Upper lobe of left lung (tissue), 6 donors: ENCODE measurements at regions not wholly inside any gene's neighbourhood (a gene's known extent, or its start where the extent isn't known, plus 50 kb on each side); places are given as distances from the start of the nearest gene placed in this dataset.
A peak's percentile ranks its signal among the peaks of the same experiment; 100 is the strongest.
"Not testable (repeated sequence)": the region's sequence is repeated elsewhere in the genome, so short reads cannot be mapped to it uniquely, and the experiment has no call there.

Source experiments
- ATAC-seq, 2 donors: fragments of 200-7000 bp; cut with Tn5 transposase; one replicate each; pipeline ENCODE4 v1.9.1; 2022; ENCODE audit warnings: mild to moderate bottlenecking in 2 of 2, moderate library complexity in 2 of 2; ENCODE audit not compliant: low FRiP score in 2 of 2
- DNase-seq, 2 donors: peaks; one replicate each; pipeline ENCODE4 v3.0.0-alpha.2; 2019 to 2020
- H3K27ac ChIP-seq, 4 donors: fragments of 200-600 bp; sonication (generic); one replicate each; pipeline ENCODE4 v1.5.1; 2016 to 2019
- H3K27me3 ChIP-seq, 4 donors: fragments of 200-600 bp; sonication (generic); one replicate each; pipeline ENCODE4 v1.5.1; 2017 to 2019
- H3K36me3 ChIP-seq, 4 donors: fragments of 200-600 bp; sonication (generic); one replicate each; pipeline ENCODE4 v1.5.1; 2016 to 2019
- H3K4me1 ChIP-seq, 4 donors: fragments of 200-600 bp; sonication (generic); one replicate each; pipeline ENCODE4 v1.5.1; 2018 to 2019
- H3K4me3 ChIP-seq, 4 donors: fragments of 200-600 bp; sonication (generic); one replicate each; pipeline ENCODE4 v1.5.1; 2017 to 2019; ENCODE audit warnings: mild to moderate bottlenecking in 2 of 4, moderate library complexity in 1 of 4
- H3K9me3 ChIP-seq, 4 donors: fragments of 200-600 bp; sonication (generic); one replicate each; pipeline ENCODE4 v1.5.1; 2018 to 2019
- CTCF ChIP-seq, 6 experiments: fragments of 450-650 bp in 4 of 6; fragments of 200-600 bp in 2 of 6; sonication (generic) in 2 of 6; IDR thresholded peaks; one replicate each; pipeline ENCODE4 v1.5.1; 2016 to 2019; ENCODE audit warnings: antibody characterized with exemption in 6 of 6
- EP300 ChIP-seq, 4 donors: sonication (generic); formaldehyde crosslinking; IDR thresholded peaks; one replicate each; pipeline ENCODE4 v1.5.1; 2017; ENCODE audit warnings: antibody characterized with exemption in 4 of 4, control low read depth in 2 of 4
- POLR2A ChIP-seq, 4 donors: fragments of 450-650 bp; IDR thresholded peaks; one replicate each; pipeline ENCODE4 v1.5.1; 2016 to 2017; ENCODE audit warnings: antibody characterized with exemption in 4 of 4, mild to moderate bottlenecking in 2 of 4
- POLR2AphosphoS5 ChIP-seq, 2 donors: sonication (generic); formaldehyde crosslinking; IDR thresholded peaks; one replicate each; pipeline ENCODE4 v1.5.1; 2017; ENCODE audit warnings: antibody characterized with exemption in 2 of 2
- WGBS, 2 donors: methylation state at CpG; one replicate each; pipeline ENCODE4 v1.1.5; 2017 to 2018; 5-methylcytosine and 5-hydroxymethylcytosine counted together
- donor health status: DM: no; HTN: no; CAD: no; lungs with moderate emphysema.
- donor health status: DM: no; HTN: yes; CAD: no; lungs with severe emphysema.

DNA sequence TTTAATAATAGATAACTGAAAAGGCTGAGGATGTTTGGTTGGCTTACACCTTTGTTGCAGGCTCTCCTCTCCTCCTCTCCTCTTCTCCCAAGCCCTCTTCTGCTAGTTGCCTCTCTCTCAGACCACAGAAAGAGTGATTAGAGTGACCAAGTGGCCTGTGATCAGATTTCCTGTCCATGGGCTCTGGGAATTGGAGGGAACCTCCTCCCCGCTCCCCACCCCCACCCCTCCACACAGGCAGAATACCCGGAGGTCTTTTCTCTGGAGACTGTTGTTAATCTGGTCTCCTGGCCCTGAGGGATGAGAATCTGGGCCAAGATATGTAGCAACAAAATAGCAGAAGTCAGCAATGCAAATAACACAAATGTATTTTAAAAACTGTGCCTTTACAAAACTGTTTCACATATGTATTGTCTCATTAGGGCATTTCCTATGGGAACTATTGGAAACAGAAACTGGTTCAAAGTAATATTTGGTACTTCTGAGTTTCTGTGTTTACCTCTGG is 361.3 kb downstream of the NR2F1-AS1 start:
- Histone ChIP-seq H3K36me3 (no peaks in the 10 kb centered on the region), H3K27me3 (no peaks in the 10 kb centered on the region), H3K9me3 (no peaks in the 10 kb centered on the region), H3K4me3 (no peak overlapping the region), H3K27ac (no peak overlapping the region), H3K4me1 (no peaks in the 10 kb centered on the region)
- 50 to 65% methylated on average over 2 of the region's 2 CpGs for WGBS, 2 donors
- TF ChIP-seq EP300 (IDR thresholded peaks at IDR 0.05) (no peak), POLR2AphosphoS5 (IDR thresholded peaks at IDR 0.05) (no peak), POLR2A (IDR thresholded peaks at IDR 0.05) (no peak), CTCF (IDR thresholded peaks at IDR 0.05) (no peak)
- DNase-seq (no peak), ATAC-seq (no peak)

DNA sequence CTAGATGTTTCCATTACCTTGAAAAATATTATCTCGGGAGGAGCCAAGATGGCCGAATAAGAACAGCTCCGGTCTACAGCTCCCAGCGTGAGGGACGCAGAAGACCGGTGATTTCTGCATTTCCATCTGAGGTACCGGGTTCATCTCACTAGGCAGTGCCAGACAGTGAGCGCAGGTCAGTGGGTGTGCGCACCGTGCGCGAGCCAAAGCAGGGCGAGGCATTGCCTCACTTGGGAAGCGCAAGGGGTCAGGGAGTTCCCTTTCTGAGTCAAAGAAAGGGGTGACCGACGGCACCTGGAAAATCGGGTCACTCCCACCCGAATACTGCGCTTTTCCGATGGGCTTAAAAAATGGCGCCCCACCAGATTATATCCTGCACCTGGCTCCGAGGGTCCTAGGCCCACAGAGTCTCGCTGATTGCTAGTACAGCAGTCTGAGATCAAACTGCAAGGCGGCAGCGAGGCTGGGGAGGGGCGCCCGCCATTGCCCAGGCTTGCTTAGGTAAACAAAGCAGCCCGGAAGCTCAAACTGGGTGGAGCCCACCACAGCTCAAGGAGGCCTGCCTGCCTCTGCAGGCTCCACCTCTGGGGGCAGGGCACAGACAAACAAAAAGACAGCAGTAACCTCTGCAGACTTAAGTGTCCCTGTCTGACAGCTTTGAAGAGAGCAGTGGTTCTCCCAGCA is 367.8 kb downstream of the NR2F1-AS1 start:
- H3K4me1 ChIP-seq, H3K4me3 ChIP-seq, H3K9me3 ChIP-seq, H3K27ac ChIP-seq, H3K36me3 ChIP-seq, H3K27me3 ChIP-seq, ATAC-seq: not testable (repeated sequence)
- peak in 1 of 2 donors; percentile 45 for DNase-seq
- WGBS, 2 donors, result 84 to 92% methylated on average over 18 to 28 of the region's 28 CpGs

GRCh38 chr5:93209476-93209875 is 371.5 kb downstream of the NR2F1-AS1 start:
- H3K27ac ChIP-seq, result peak overlapping the region in 1 of 4 donors; percentile 42
- H3K27me3 ChIP-seq, result no peaks in the 10 kb centered on the region

GRCh38 chr5:93208141-93208751 is 372.8 kb downstream of the NR2F1-AS1 start:
- peak in 1 of 2 donors; percentile 24 for ATAC-seq
- WGBS, 2 donors, result 67 to 74% methylated on average over 2 of the region's 2 CpGs
- peaks cover 0 to 3% (median 0%) of the 10 kb centered on the region in 4 donors for H3K9me3 ChIP-seq
- no peak for DNase-seq
- peaks cover 0 to 4% (median 0%) of the 10 kb centered on the region in 4 donors for H3K4me1 ChIP-seq
- H3K27ac ChIP-seq, result peak overlapping the region in 2 of 4 donors; percentile 21 to 42
- H3K36me3 ChIP-seq, result no peaks in the 10 kb centered on the region
- H3K4me3 ChIP-seq, result no peak overlapping the region
- TF ChIP-seq EP300 (IDR thresholded peaks at IDR 0.05) (no peak), POLR2A (IDR thresholded peaks at IDR 0.05) (no peak), CTCF (IDR thresholded peaks at IDR 0.05) (no peak), POLR2AphosphoS5 (IDR thresholded peaks at IDR 0.05) (no peak)
- H3K27me3 ChIP-seq, result no peaks in the 10 kb centered on the region

More at GRCh38 chr5:93209476-93209875, 371.5 kb downstream of the NR2F1-AS1 start:
- Histone ChIP-seq H3K4me3 (no peak overlapping the region), H3K4me1 (peaks cover 0 to 4% (median 0%) of the 10 kb centered on the region in 4 donors), H3K9me3 (peaks cover 0 to 3% (median 0%) of the 10 kb centered on the region in 4 donors), H3K36me3 (no peaks in the 10 kb centered on the region)
- WGBS, 2 donors, result 52 to 59% methylated on average over 4 of the region's 4 CpGs
- DNase-seq, result no peak
- TF ChIP-seq CTCF (IDR thresholded peaks at IDR 0.05) (no peak), POLR2AphosphoS5 (IDR thresholded peaks at IDR 0.05) (no peak), POLR2A (IDR thresholded peaks at IDR 0.05) (no peak), EP300 (IDR thresholded peaks at IDR 0.05) (no peak)
- no peak for ATAC-seq

GRCh38 chr5:93206203-93206602 is 374.8 kb downstream of the NR2F1-AS1 start:
- no peaks in the 10 kb centered on the region for H3K9me3 ChIP-seq
- H3K4me1 ChIP-seq, result peaks cover 0 to 8% (median 0%) of the 10 kb centered on the region in 4 donors
- ATAC-seq (no peak), DNase-seq (no peak)
- 91% methylated on average over 3 of the region's 3 CpGs for WGBS, 2 donors
- no peak overlapping the region for H3K4me3 ChIP-seq
- H3K27ac ChIP-seq, result no peak overlapping the region
- no peaks in the 10 kb centered on the region for H3K36me3 ChIP-seq
- no peaks in the 10 kb centered on the region for H3K27me3 ChIP-seq
- TF ChIP-seq CTCF (IDR thresholded peaks at IDR 0.05) (no peak), POLR2A (IDR thresholded peaks at IDR 0.05) (no peak), EP300 (IDR thresholded peaks at IDR 0.05) (no peak), POLR2AphosphoS5 (IDR thresholded peaks at IDR 0.05) (no peak)
